GM18502 (cell line): ENCODE measurements at regions not wholly inside any gene's neighbourhood (a gene's known extent, or its start where the extent isn't known, plus 50 kb on each side); places are given as distances from the start of the nearest gene placed in this dataset.

ENCODE experiments used
- ATAC-seq: cut with Tn5 transposase; IDR thresholded peaks from one replicate; pipeline ENCODE4 v1.9.1; 2021; ENCODE audit warnings: mild to moderate bottlenecking; ENCODE audit not compliant: unreplicated experiment, poor library complexity

- ATAC-seq = no peak
These were observed 655.3 kb upstream of the FRG1 start for GRCh38 chr4:189285377-189285776.

GRCh38 chr4:189291939-189292338, 648.7 kb upstream of the FRG1 start:
- ATAC-seq = no peak

GRCh38 chr4:189293459-189293858, 647.2 kb upstream of the FRG1 start:
- no peak for ATAC-seq

- no peak for ATAC-seq
These were observed 646.1 kb upstream of the FRG1 start for GRCh38 chr4:189294574-189294973.

- ATAC-seq = no peak
These were observed 641.0 kb upstream of the FRG1 start for GRCh38 chr4:189299706-189300105.

GRCh38 chr4:189301692-189302091, 639.0 kb upstream of the FRG1 start:
- no peak for ATAC-seq

- ATAC-seq = no peak
These were observed 638.0 kb upstream of the FRG1 start for GRCh38 chr4:189302719-189303118.

- ATAC-seq = no peak
These were observed 636.5 kb upstream of the FRG1 start for GRCh38 chr4:189304167-189304566.

- no peak for ATAC-seq
These were observed 635.9 kb upstream of the FRG1 start for GRCh38 chr4:189304809-189305208.

GRCh38 chr4:189305500-189305899, 635.2 kb upstream of the FRG1 start:
- ATAC-seq = no peak

GRCh38 chr4:189311251-189311650, 629.4 kb upstream of the FRG1 start:
- ATAC-seq = no peak

GRCh38 chr4:189313064-189313463, 627.6 kb upstream of the FRG1 start:
- ATAC-seq = no peak

- no peak for ATAC-seq
These were observed 626.7 kb upstream of the FRG1 start for GRCh38 chr4:189313861-189314513.

- ATAC-seq = no peak
These were observed 618.2 kb upstream of the FRG1 start for GRCh38 chr4:189322426-189322825.

GRCh38 chr4:189341881-189342280, 598.8 kb upstream of the FRG1 start:
- no peak for ATAC-seq

- ATAC-seq = no peak
These were observed 585.1 kb upstream of the FRG1 start for GRCh38 chr4:189355590-189355989.

GRCh38 chr4:189362364-189362763, 578.3 kb upstream of the FRG1 start:
- no peak for ATAC-seq

GRCh38 chr4:189364032-189364449, 576.6 kb upstream of the FRG1 start:
- ATAC-seq = no peak

GRCh38 chr4:189365451-189365850, 575.2 kb upstream of the FRG1 start:
- ATAC-seq = no peak

GRCh38 chr4:189367832-189368231, 572.8 kb upstream of the FRG1 start:
- ATAC-seq = no peak

- ATAC-seq = no peak
These were observed 566.5 kb upstream of the FRG1 start for GRCh38 chr4:189374176-189374575.

- ATAC-seq = no peak
These were observed 563.8 kb upstream of the FRG1 start for GRCh38 chr4:189376901-189377300.

- no peak for ATAC-seq
These were observed 563.1 kb upstream of the FRG1 start for GRCh38 chr4:189377569-189377968.
